ENCODE measurements at regions not wholly inside any gene's neighbourhood (a gene's known extent, or its start where the extent isn't known, plus 50 kb on each side); places are given as distances from the start of the nearest gene placed in this dataset.

GRCh38 chr18:28794459-28795245 lies 617.7 kb upstream of the CDH2 start:
- no peak for TF ChIP-seq CTCF (IDR thresholded peaks at IDR 0.05)
- no peak for TF ChIP-seq EZH2 (IDR thresholded peaks at IDR 0.05)
- TF ChIP-seq EZH2phosphoT487 (IDR thresholded peaks at IDR 0.05), result no peak
